Fibroblast of villous mesenchyme (primary cell): ENCODE measurements at regions not wholly inside any gene's neighbourhood (a gene's known extent, or its start where the extent isn't known, plus 50 kb on each side); places are given as distances from the start of the nearest gene placed in this dataset.
"Not testable (repeated sequence)": the region's sequence is repeated elsewhere in the genome, so short reads cannot be mapped to it uniquely, and the experiment has no call there.

Source experiments
- DNase-seq: peaks from one replicate; pipeline ENCODE4 v3.0.0-alpha.2; 2010; ENCODE audit warnings: low read depth
- H3K4me3 ChIP-seq: 2 replicates; pipeline ENCODE4 v1.5.1; 2011; ENCODE audit warnings: low read depth, mild to moderate bottlenecking, low read length
- CTCF ChIP-seq: IDR thresholded peaks from 2 replicates; pipeline ENCODE4 v1.5.1; 2012; ENCODE audit warnings: low read depth, mild to moderate bottlenecking, low read length; ENCODE audit not compliant: insufficient read depth

- no peak for TF ChIP-seq CTCF
- DNase-seq = no peak
- no peak overlapping the region for H3K4me3 ChIP-seq
Measured at GRCh38 chr7:67671006-67671548, 674.4 kb downstream of the TYW1 start.

GRCh38 chr7:67673861-67674260, 677.2 kb downstream of the TYW1 start:
- TF ChIP-seq CTCF = no peak
- no peak overlapping the region for H3K4me3 ChIP-seq
- DNase-seq = no peak

- not testable (repeated sequence) for DNase-seq, H3K4me3 ChIP-seq
Measured at GRCh38 chr7:67674862-67675261, 678.2 kb downstream of the TYW1 start.

GRCh38 chr7:67675971-67676370, 679.3 kb downstream of the TYW1 start:
- DNase-seq = no peak
- no peak overlapping the region for H3K4me3 ChIP-seq
- no peak for TF ChIP-seq CTCF

- DNase-seq = no peak
- no peak for TF ChIP-seq CTCF
- H3K4me3 ChIP-seq = no peak overlapping the region
Measured at GRCh38 chr7:67678419-67678818, 681.8 kb downstream of the TYW1 start.

GRCh38 chr7:67683628-67684027, 687.0 kb downstream of the TYW1 start:
- no peak overlapping the region for H3K4me3 ChIP-seq
- no peak for DNase-seq
- no peak for TF ChIP-seq CTCF

GRCh38 chr7:67690700-67691099, 694.1 kb downstream of the TYW1 start:
- DNase-seq = no peak
- no peak overlapping the region for H3K4me3 ChIP-seq

More at GRCh38 chr7:67690700-67691099, 694.1 kb downstream of the TYW1 start:
- TF ChIP-seq CTCF = no peak
